Heart left ventricle (tissue), 16 donors: ENCODE measurements at regions not wholly inside any gene's neighbourhood (a gene's known extent, or its start where the extent isn't known, plus 50 kb on each side); places are given as distances from the start of the nearest gene placed in this dataset.

Experiments used
- ATAC-seq, 4 donors: fragments of 200-7000 bp; cut with Tn5 transposase; one replicate each; pipeline ENCODE4 v1.9.1; 2020 to 2022; ENCODE audit warnings: moderate library complexity in 4 of 4, mild to moderate bottlenecking in 3 of 4, moderate number of reproducible peaks in 1 of 4
- DNase-seq, 5 donors: peaks; one replicate each; pipeline ENCODE4 v3.0.0-alpha.2; 2020
- H3K27ac ChIP-seq, 12 donors: fragments of 200-600 bp; sonication (generic) in 4 of 12; one replicate each; pipeline versions ENCODE4 v1.5.0 to v1.8.0; 2016 to 2022; ENCODE audit warnings: mild to moderate bottlenecking in 2 of 12
- H3K27me3 ChIP-seq, 9 donors: fragments of 200-600 bp; sonication (generic) in 2 of 9; one replicate each; pipeline versions ENCODE4 v1.5.1 to v1.8.0; 2016 to 2022; ENCODE audit warnings: mild to moderate bottlenecking in 3 of 9
- H3K36me3 ChIP-seq, 9 donors: fragments of 200-600 bp; sonication (generic) in 2 of 9; one replicate each; pipeline versions ENCODE4 v1.5.0 to v1.8.0; 2018 to 2022; ENCODE audit warnings: mild to moderate bottlenecking in 2 of 9
- H3K4me1 ChIP-seq, 12 donors: fragments of 200-600 bp; sonication (generic) in 4 of 12; one replicate each; pipeline versions ENCODE4 v1.5.0 to v1.8.0; 2016 to 2022; ENCODE audit warnings: mild to moderate bottlenecking in 3 of 12
- H3K4me3 ChIP-seq, 12 donors: fragments of 200-600 bp; sonication (generic) in 4 of 12; one replicate each; pipeline versions ENCODE4 v1.5.0 to v1.8.0; 2017 to 2022; ENCODE audit warnings: mild to moderate bottlenecking in 9 of 12, moderate library complexity in 4 of 12
- H3K9me3 ChIP-seq, 12 donors: fragments of 200-600 bp; sonication (generic) in 4 of 12; one replicate each; pipeline versions ENCODE4 v1.5.0 to v1.8.0; 2016 to 2022; ENCODE audit warnings: mild to moderate bottlenecking in 1 of 12
- CTCF ChIP-seq, 12 donors: fragments of 200-600 bp; sonication (generic) in 4 of 12; IDR thresholded peaks; one replicate each; pipeline versions ENCODE4 v1.5.0 to v1.8.0; 2018 to 2022; ENCODE audit warnings: antibody characterized with exemption in 12 of 12, mild to moderate bottlenecking in 5 of 12
- POLR2A ChIP-seq, 2 donors: fragments of 450-650 bp; IDR thresholded peaks; one replicate each; pipeline ENCODE4 v1.6.1; 2017; ENCODE audit warnings: antibody characterized with exemption in 2 of 2, mild to moderate bottlenecking in 2 of 2, moderate library complexity in 2 of 2
- WGBS, 4 donors: extraction: QIAGEN DNeasy Blood & Tissue Kit in 2 of 4; methylation state at CpG; one replicate each; pipeline versions ENCODE4 v1.1.5 to v1.1.7; 2013 to 2018; 5-methylcytosine and 5-hydroxymethylcytosine counted together
- intact Hi-C, 10 donors: fragments of 100-400 bp; cut with DNase I; formaldehyde crosslinking; loops; one replicate each; pipeline versions ENCODE4 v1.11.1 to v1.14.2; 2022
- donor health status: ischemic (EF 13 %, LVEDD 7.1; RV severe dilation, severe dysfunction).
- donor health status: healthy with polysubstance abuse.
- donor health status: DM: no; HTN: yes; CAD: no.
- donor health status: DM: no; HTN: no; CAD: no.
- donor health status: ischemic (EF 25% LVEDD 6.9; RV normal size, moderate dysfunction).
- donor health status: ischemic (EF 25% LVEDD 5.7; RV mildly dilated, moderate dysfunction).
- donor health status: healthy.
- donor health status: DM: yes; HTN: yes; CAD: no.
- donor health status: ischemic (EF 35%, LVEDD 5.7; RV mildly dilated, moderate dysfunction).
- donor health status: nonischemic (EF 11% LVEDD 7.7; RV severe dilation, severe dysfunction).
- donor health status: DM: yes; HTN: yes; CAD: no.
- donor health status: PGD.
- donor health status: ischemic (EF 29% LVEDD 5.4; RV normal size, mild dysfunction).
- donor health status: nonischemic (EF 23%, LVEDD 6.1; RV moderate dilation, normal function).

- Histone ChIP-seq H3K27ac (no peak overlapping the region), H3K4me1 (peaks cover 0 to 15% (median 0%) of the 10 kb centered on the region in 12 donors), H3K4me3 (no peak overlapping the region), H3K9me3 (no peaks in the 10 kb centered on the region), H3K27me3 (peaks cover 0 to 2% (median 0%) of the 10 kb centered on the region in 9 donors), H3K36me3 (no peaks in the 10 kb centered on the region)
- DNase-seq (peak in 1 of 5 donors; percentile 38), ATAC-seq (peak in 1 of 4 donors; percentile 41)
- intact Hi-C loops = no loop called here
- WGBS, 4 donors = 67 to 80% (median 72%) methylated on average over 7 to 8 of the region's 8 CpGs
- TF ChIP-seq POLR2A (IDR thresholded peaks at IDR 0.05) (no peak), CTCF (IDR thresholded peaks at IDR 0.05) (no peak)
Observed at GRCh38 chr15:92324101-92324963, 69.3 kb upstream of the ST8SIA2 start.

- 47 to 73% (median 64%) methylated on average over 6 of the region's 6 CpGs for WGBS, 4 donors
Observed at GRCh38 chr15:92326236-92326635, 67.4 kb upstream of the ST8SIA2 start.

DNA sequence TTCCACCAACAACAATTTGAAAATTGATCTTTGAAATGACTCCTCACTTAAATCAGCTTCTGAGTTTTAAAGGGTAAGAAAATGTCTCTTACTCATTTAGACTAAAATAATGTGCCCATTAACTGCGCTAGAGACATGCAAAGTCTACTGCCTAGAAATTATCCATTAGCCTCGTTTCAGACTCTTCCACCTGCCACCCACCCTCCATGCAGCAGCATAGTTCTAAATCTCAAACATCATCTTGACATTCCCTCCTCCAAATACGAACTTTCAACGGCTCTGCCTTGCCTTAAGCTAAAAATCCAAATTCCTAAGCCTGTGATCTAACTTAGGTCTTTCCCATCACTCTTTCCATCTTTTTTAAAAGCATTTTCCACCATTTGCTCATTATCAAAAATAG is 66.6 kb upstream of the ST8SIA2 start:
- no peaks in the 10 kb centered on the region for H3K36me3 ChIP-seq
- TF ChIP-seq CTCF (IDR thresholded peaks at IDR 0.05) (no peak), POLR2A (IDR thresholded peaks at IDR 0.05) (no peak)
- ATAC-seq = no peak
- WGBS, 4 donors = 72 to 77% (median 76%) methylated on average over 4 of the region's 4 CpGs
- no peak overlapping the region for H3K27ac ChIP-seq
- no peaks in the 10 kb centered on the region for H3K27me3 ChIP-seq
- H3K4me3 ChIP-seq = no peak overlapping the region
- peaks cover 0 to 15% (median 0%) of the 10 kb centered on the region in 12 donors for H3K4me1 ChIP-seq
- peaks cover 0 to 4% (median 0%) of the 10 kb centered on the region in 12 donors for H3K9me3 ChIP-seq
- no peak for DNase-seq
- intact Hi-C loops = no loop called here

More at GRCh38 chr15:92326236-92326635, 67.4 kb upstream of the ST8SIA2 start:
- DNase-seq (peak in 1 of 5 donors; percentile 38), ATAC-seq (peak in 1 of 4 donors; percentile 21)
- Histone ChIP-seq H3K27me3 (peaks cover 0 to 2% (median 0%) of the 10 kb centered on the region in 9 donors), H3K36me3 (no peaks in the 10 kb centered on the region), H3K9me3 (no peaks in the 10 kb centered on the region), H3K27ac (no peak overlapping the region), H3K4me1 (peaks cover 0 to 15% (median 0%) of the 10 kb centered on the region in 12 donors), H3K4me3 (no peak overlapping the region)
- intact Hi-C loops = no loop called here
- TF ChIP-seq POLR2A (IDR thresholded peaks at IDR 0.05) (no peak), CTCF (IDR thresholded peaks at IDR 0.05) (no peak)

DNA sequence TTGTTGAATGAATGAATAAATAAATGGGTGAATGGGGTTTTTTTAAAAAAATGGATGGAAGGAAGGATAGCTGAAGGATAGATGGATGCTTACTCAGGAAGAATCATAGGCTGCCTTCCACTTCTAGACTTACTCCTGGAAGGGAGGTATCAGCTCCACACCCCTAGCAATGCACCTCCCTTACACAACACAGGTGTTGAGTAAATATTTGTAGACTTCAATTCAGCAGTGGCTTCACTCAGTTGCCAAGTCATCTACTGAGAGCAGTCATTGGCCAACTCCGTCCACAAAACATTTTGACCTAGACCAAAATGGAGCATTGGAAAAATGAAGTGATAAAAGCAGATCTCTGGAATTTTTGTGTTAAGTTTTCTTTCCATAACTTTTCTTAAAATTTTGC is 65.5 kb upstream of the ST8SIA2 start:
- peaks cover 0 to 15% (median 0%) of the 10 kb centered on the region in 12 donors for H3K4me1 ChIP-seq
- H3K27me3 ChIP-seq = no peaks in the 10 kb centered on the region
- ATAC-seq (no peak), DNase-seq (no peak)
- H3K4me3 ChIP-seq = no peak overlapping the region
- H3K27ac ChIP-seq = no peak overlapping the region
- WGBS, 4 donors = 79 to 98% (median 87%) methylated on average over 1 of the region's 1 CpG
- intact Hi-C loops = no loop called here
- TF ChIP-seq CTCF (IDR thresholded peaks at IDR 0.05) (no peak), POLR2A (IDR thresholded peaks at IDR 0.05) (no peak)
- H3K9me3 ChIP-seq = peaks cover 0 to 10% (median 0%) of the 10 kb centered on the region in 12 donors
- no peaks in the 10 kb centered on the region for H3K36me3 ChIP-seq
